H9 (cell line): ENCODE measurements at regions not wholly inside any gene's neighbourhood (a gene's known extent, or its start where the extent isn't known, plus 50 kb on each side); places are given as distances from the start of the nearest gene placed in this dataset.

Experiments used
- DNase-seq: peaks from one replicate; pipeline ENCODE4 v3.0.0-alpha.2; 2017
- H2AFZ ChIP-seq: one replicate; pipeline ENCODE4 v1.6.1; 2013; ENCODE audit warnings: mild to moderate bottlenecking, low read length, control low read depth, moderate library complexity
- H2AK5ac ChIP-seq: 2 replicates; pipeline ENCODE4 v1.6.1; 2013; ENCODE audit warnings: low read length, control low read depth, mixed read lengths; ENCODE audit not compliant: insufficient read length
- H2BK120ac ChIP-seq: one replicate; pipeline ENCODE4 v1.6.1; 2013; ENCODE audit warnings: low read depth, mild to moderate bottlenecking, low read length, control low read depth, inconsistent platforms; ENCODE audit not compliant: poor library complexity, severe bottlenecking
- H2BK12ac ChIP-seq: 2 replicates; pipeline ENCODE4 v1.6.1; 2013; ENCODE audit warnings: low read length, control low read depth, mixed read lengths, low read depth; ENCODE audit not compliant: insufficient read length
- H2BK15ac ChIP-seq: 2 replicates; pipeline ENCODE4 v1.6.1; 2013; ENCODE audit warnings: low read depth, low read length, control low read depth
- H2BK20ac ChIP-seq: one replicate; pipeline ENCODE4 v1.6.1; 2013; ENCODE audit warnings: low read depth, mild to moderate bottlenecking, low read length, control low read depth, inconsistent platforms; ENCODE audit not compliant: poor library complexity, severe bottlenecking
- H2BK5ac ChIP-seq: 2 replicates; pipeline ENCODE4 v1.6.1; 2013; ENCODE audit warnings: low read length, control low read depth, mixed read lengths; ENCODE audit not compliant: insufficient read length
- H3K14ac ChIP-seq: 2 replicates; pipeline ENCODE4 v1.6.1; 2013; ENCODE audit warnings: low read length, control low read depth; ENCODE audit not compliant: insufficient read depth
- H3K18ac ChIP-seq: 2 replicates; pipeline ENCODE4 v1.6.1; 2013; ENCODE audit warnings: low read depth, mild to moderate bottlenecking, mixed read lengths, low read length, control low read depth; ENCODE audit not compliant: insufficient read length
- H3K23ac ChIP-seq: 2 replicates; pipeline ENCODE4 v1.6.1; 2013; ENCODE audit warnings: low read length, control low read depth, mixed read lengths, low read depth; ENCODE audit not compliant: insufficient read length
- H3K23me2 ChIP-seq: 2 replicates; pipeline ENCODE4 v1.6.1; 2013; ENCODE audit warnings: low read depth, mild to moderate bottlenecking, mixed read lengths, low read length, control low read depth; ENCODE audit not compliant: insufficient read length, poor library complexity, severe bottlenecking
- H3K27ac ChIP-seq: 2 replicates; pipeline ENCODE4 v1.5.1; 2013; ENCODE audit warnings: low read length, control low read depth, mixed read lengths, low read depth; ENCODE audit not compliant: insufficient read length
- H3K27me3 ChIP-seq: 2 replicates; pipeline ENCODE4 v1.6.1; 2013; ENCODE audit warnings: low read length, control low read depth, inconsistent platforms; ENCODE audit not compliant: insufficient read depth
- H3K4ac ChIP-seq: 2 replicates; pipeline ENCODE4 v1.6.1; 2013; ENCODE audit warnings: low read depth, mild to moderate bottlenecking, control low read depth, inconsistent platforms, low read length, moderate library complexity
- H3K4me1 ChIP-seq: 2 replicates; pipeline ENCODE4 v1.6.1; 2013; ENCODE audit warnings: low read length, control low read depth, inconsistent platforms; ENCODE audit not compliant: insufficient read depth
- H3K4me2 ChIP-seq: 2 replicates; pipeline ENCODE4 v1.6.1; 2013; ENCODE audit warnings: low read length, control low read depth, mixed read lengths; ENCODE audit not compliant: insufficient read length, insufficient read depth
- H3K56ac ChIP-seq: 2 replicates; pipeline ENCODE4 v1.6.1; 2013; ENCODE audit warnings: low read depth, mild to moderate bottlenecking, mixed read lengths, low read length, control low read depth; ENCODE audit not compliant: insufficient read length
- H3K79me1 ChIP-seq: 2 replicates; pipeline ENCODE4 v1.6.1; 2013; ENCODE audit warnings: low read depth, mild to moderate bottlenecking, moderate library complexity, low read length, control low read depth, inconsistent platforms; ENCODE audit not compliant: insufficient read depth, poor library complexity, severe bottlenecking
- H3K79me2 ChIP-seq: 2 replicates; pipeline ENCODE4 v1.6.1; 2013; ENCODE audit warnings: low read length, control low read depth, inconsistent platforms; ENCODE audit not compliant: insufficient read depth
- H3K9ac ChIP-seq: 2 replicates; pipeline ENCODE4 v1.6.1; 2013; ENCODE audit warnings: low read length, control low read depth, mixed read lengths; ENCODE audit not compliant: insufficient read length; ENCODE audit errors: extremely low read depth
- H3K9me3 ChIP-seq: one replicate; pipeline ENCODE4 v1.6.1; 2013; ENCODE audit warnings: low read depth, low read length, inconsistent platforms; ENCODE audit not compliant: control insufficient read depth
- H3T11ph ChIP-seq: one replicate; pipeline ENCODE4 v1.6.1; 2013; ENCODE audit warnings: mild to moderate bottlenecking, low read length, control low read depth, inconsistent platforms
- H4K20me1 ChIP-seq: one replicate; pipeline ENCODE4 v1.6.1; 2013; ENCODE audit not compliant: control insufficient read depth, insufficient read length, insufficient read depth
- H4K5ac ChIP-seq: 2 replicates; pipeline ENCODE4 v1.6.1; 2013; ENCODE audit warnings: low read depth, mild to moderate bottlenecking, mixed read lengths, low read length, control low read depth; ENCODE audit not compliant: insufficient read length
- H4K8ac ChIP-seq: replicated peaks from 2 replicates; pipeline ENCODE4 v1.6.1; 2013; ENCODE audit warnings: low read length, control low read depth, mixed read lengths, low read depth; ENCODE audit not compliant: insufficient read length
- H4K91ac ChIP-seq: 2 replicates; pipeline ENCODE4 v1.6.1; 2013; ENCODE audit warnings: low read depth, mild to moderate bottlenecking, moderate library complexity, mixed read lengths, low read length, control low read depth; ENCODE audit not compliant: insufficient read length
- H3K27ac Mint-ChIP-seq, 3 experiments: 2 replicates in 2 of 3; 3 replicates in 1 of 3; pipeline ENCODE4 v1.8.0; 2020 to 2021; ENCODE audit warnings: mixed read lengths in 3 of 3, mild to moderate bottlenecking in 1 of 3, moderate library complexity in 1 of 3
- H3K27me3 Mint-ChIP-seq: 2 replicates; pipeline ENCODE4 v1.8.0; 2021; ENCODE audit warnings: low read depth, mild to moderate bottlenecking, moderate library complexity, mixed read lengths
- H3K36me3 Mint-ChIP-seq, 3 experiments: 2 replicates in 2 of 3; 3 replicates in 1 of 3; pipeline ENCODE4 v1.8.0; 2020 to 2021; ENCODE audit warnings: low read depth in 3 of 3, mixed read lengths in 3 of 3; ENCODE audit not compliant: insufficient read depth in 1 of 3
- H3K4me1 Mint-ChIP-seq, 2 experiments: 2 replicates each; pipeline ENCODE4 v1.8.0; 2020; ENCODE audit warnings: mixed read lengths in 2 of 2
- H3K4me3 Mint-ChIP-seq, 2 experiments: 2 replicates in 1 of 2; 3 replicates in 1 of 2; pipeline ENCODE4 v1.8.0; 2020 to 2021; ENCODE audit warnings: mild to moderate bottlenecking in 2 of 2, mixed read lengths in 2 of 2, moderate library complexity in 1 of 2
- H3K9me3 Mint-ChIP-seq, 2 experiments: 2 replicates in 1 of 2; 3 replicates in 1 of 2; pipeline ENCODE4 v1.8.0; 2020; ENCODE audit warnings: mild to moderate bottlenecking in 2 of 2, mixed read lengths in 2 of 2, moderate library complexity in 1 of 2
- WGBS: extraction: QIAGEN DNeasy Blood & Tissue Kit; methylation state at CpG from one replicate; pipeline ENCODE4 v1.1.7; 2013; ENCODE audit warnings: missing lambda C conversion rate, low lambda C conversion rate, mixed read lengths; ENCODE audit not compliant: insufficient read length; ENCODE audit errors: extremely low coverage; 5-methylcytosine and 5-hydroxymethylcytosine counted together
- TF ChIP-seq, protein P1 (sequence below): fragments of 200-600 bp; sonication (generic); conservative IDR thresholded peaks from 3 replicates; pipeline ENCODE4 v1.8.0; 2021; ENCODE audit warnings: antibody characterized with exemption, mild to moderate bottlenecking

DNA sequence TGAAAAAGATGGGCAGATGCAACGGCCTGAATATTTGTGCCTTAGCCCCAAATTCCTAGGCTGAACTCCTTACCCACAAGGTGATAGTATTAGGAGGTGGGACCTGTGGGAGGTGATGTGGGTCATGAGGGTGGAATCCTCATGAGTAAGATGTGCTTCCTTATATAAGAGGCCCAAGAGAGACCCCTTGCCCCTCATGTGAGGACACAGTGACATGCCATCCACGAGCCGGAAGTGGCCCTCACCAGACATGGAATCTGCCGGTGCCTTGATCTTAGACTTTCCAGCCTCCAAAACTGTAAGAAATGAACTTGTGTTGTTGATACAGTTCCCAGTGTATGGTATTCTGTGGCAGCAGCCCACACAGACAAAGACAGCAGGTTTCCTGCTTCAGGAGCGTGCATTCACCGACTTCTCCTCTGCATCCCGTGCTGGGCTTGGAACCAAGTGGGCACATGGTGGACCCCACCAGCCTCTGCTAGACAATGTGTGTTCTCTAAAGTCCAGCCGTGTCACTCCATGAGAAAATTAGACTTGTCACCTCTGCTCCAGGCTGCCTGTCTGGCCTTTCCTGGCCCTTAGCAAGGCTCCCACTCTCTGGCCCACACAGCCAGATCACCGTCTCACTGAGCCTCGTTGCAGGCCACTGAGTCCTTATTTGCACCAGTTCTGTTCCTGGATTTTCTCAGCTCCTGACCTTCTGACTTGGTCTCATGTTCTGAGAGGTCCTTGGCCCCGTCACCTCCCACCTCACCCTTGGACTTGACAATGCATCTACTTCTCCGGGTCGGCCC lies 52.9 kb upstream of the CACUL1 start:
- no peak overlapping the region for H2AFZ ChIP-seq
- H3K79me1 ChIP-seq, result no peaks in the 10 kb centered on the region
- no peak overlapping the region for H2BK120ac ChIP-seq
- no peaks in the 10 kb centered on the region for H3K9me3 Mint-ChIP-seq
- peaks cover 4% of the 10 kb centered on the region for H3K27me3 Mint-ChIP-seq
- no peak overlapping the region for H3K27ac Mint-ChIP-seq
- DNase-seq, result no peak
- no peak overlapping the region for H3K9ac ChIP-seq
- no peak overlapping the region for H2BK15ac ChIP-seq
- H4K20me1 ChIP-seq, result no peaks in the 10 kb centered on the region
- no peak overlapping the region for H3K14ac ChIP-seq
- H3K23ac ChIP-seq, result no peak overlapping the region
- H3K36me3 Mint-ChIP-seq, result no peaks in the 10 kb centered on the region
- H3K27me3 ChIP-seq, result no peaks in the 10 kb centered on the region
- no CpG with 5 or more reads among the region's 13 CpGs for WGBS
- H3K27ac ChIP-seq, result no peak overlapping the region
- no peak overlapping the region for H2AK5ac ChIP-seq
- no peak overlapping the region for H2BK12ac ChIP-seq
- no peaks in the 10 kb centered on the region; the same call in 1 of the 2 replicates for H3K4me1 ChIP-seq
- no peak overlapping the region for H4K5ac ChIP-seq
- no peak overlapping the region for H3K4me2 ChIP-seq
- no peaks in the 10 kb centered on the region for H3K79me2 ChIP-seq
- H3K9me3 ChIP-seq, result no peaks in the 10 kb centered on the region
- no peak overlapping the region for H3K4me3 Mint-ChIP-seq
- H3K23me2 ChIP-seq, result no peaks in the 10 kb centered on the region
- no peak overlapping the region for H3K4ac ChIP-seq
- H3K56ac ChIP-seq, result no peak overlapping the region
- no peak overlapping the region for H3T11ph ChIP-seq
- no peak overlapping the region for H4K91ac ChIP-seq
- no peak overlapping the region for H3K18ac ChIP-seq
- TF ChIP-seq, protein P1, sequence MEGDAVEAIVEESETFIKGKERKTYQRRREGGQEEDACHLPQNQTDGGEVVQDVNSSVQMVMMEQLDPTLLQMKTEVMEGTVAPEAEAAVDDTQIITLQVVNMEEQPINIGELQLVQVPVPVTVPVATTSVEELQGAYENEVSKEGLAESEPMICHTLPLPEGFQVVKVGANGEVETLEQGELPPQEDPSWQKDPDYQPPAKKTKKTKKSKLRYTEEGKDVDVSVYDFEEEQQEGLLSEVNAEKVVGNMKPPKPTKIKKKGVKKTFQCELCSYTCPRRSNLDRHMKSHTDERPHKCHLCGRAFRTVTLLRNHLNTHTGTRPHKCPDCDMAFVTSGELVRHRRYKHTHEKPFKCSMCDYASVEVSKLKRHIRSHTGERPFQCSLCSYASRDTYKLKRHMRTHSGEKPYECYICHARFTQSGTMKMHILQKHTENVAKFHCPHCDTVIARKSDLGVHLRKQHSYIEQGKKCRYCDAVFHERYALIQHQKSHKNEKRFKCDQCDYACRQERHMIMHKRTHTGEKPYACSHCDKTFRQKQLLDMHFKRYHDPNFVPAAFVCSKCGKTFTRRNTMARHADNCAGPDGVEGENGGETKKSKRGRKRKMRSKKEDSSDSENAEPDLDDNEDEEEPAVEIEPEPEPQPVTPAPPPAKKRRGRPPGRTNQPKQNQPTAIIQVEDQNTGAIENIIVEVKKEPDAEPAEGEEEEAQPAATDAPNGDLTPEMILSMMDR, result no peak
- H3K4me1 Mint-ChIP-seq, result peaks cover 7 to 13% of the 10 kb centered on the region in 2 experiments
- H2BK20ac ChIP-seq, result no peak overlapping the region
- H2BK5ac ChIP-seq, result no peak overlapping the region
- no peak overlapping the region for H4K8ac ChIP-seq
